ENCODE measurements at regions not wholly inside any gene's neighbourhood (a gene's known extent, or its start where the extent isn't known, plus 50 kb on each side); places are given as distances from the start of the nearest gene placed in this dataset.

DNA sequence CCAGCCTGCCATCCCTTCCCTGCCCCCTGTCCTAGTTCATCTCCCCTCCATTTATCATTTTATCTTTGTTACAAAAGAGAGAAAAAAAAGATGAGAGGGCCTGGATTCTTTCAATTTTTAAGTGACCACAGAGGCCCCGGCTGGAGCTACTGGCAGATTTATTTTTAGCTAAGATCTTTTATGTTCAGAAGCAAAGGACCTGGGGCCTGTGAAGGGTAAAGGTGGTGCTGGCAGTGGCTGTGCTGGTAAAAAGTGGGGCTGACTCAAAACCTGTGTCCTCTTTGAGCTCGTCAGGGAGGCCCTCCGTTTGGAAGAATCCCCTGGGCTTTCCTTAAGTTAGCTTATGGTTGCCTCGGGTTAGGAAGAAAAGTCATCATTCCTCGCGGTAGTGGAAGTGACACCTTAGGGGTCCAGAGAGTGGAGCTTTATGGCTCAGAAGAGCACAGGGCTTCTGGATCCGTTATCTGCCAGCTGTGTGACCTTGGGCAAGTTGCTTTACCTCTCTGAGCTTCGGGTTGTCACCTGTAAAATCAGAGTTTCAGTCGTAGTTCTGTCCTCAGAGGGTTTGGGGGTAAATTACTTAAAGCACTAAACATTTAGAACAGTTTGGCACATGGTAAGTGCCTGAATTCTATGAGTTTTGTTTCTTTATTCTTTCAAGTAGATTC is 923.8 kb upstream of the EEF2KMT start:
- DNase-seq, result no peak

DNA sequence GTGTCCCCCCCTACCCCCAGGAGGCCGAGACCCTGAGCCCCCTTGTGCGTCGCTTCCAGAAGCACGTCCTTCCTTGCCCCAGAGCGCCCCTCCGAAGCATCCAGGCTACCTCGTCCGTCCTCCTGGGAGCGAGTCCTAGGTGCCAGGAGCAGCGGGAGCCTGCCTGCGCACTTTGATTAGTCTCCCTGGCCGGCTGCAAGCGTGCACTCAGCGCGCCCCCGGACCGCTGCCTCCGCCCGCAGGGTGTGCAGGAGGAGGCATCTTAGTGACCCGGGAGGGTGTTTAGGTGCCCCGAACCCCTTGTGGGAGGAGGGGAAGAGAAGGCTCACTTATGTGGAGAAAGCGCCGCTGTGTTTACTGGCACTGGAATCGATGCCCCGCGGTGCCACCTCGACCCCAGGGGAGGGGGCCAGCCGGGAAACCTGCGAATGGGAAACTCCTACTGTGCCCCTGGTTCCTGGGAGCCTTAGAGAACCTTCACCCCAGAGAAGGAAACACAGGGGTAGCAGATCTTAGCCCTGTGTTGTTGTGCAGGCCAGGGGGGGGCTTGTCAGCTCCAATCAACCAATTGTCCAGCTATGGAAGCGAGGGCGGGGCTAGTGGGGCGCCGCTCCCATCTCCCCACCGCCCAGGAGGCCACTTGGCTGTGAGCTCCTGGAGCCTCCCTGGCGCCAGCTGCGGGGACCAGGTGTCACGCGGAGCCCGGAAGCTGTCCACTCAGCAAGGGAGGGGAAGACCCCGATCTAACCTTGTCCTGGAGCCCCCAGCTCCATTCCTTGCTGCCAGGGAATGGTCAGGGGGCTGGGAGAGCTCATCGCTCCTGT is 922.8 kb upstream of the EEF2KMT start:
- no peak for DNase-seq

DNA sequence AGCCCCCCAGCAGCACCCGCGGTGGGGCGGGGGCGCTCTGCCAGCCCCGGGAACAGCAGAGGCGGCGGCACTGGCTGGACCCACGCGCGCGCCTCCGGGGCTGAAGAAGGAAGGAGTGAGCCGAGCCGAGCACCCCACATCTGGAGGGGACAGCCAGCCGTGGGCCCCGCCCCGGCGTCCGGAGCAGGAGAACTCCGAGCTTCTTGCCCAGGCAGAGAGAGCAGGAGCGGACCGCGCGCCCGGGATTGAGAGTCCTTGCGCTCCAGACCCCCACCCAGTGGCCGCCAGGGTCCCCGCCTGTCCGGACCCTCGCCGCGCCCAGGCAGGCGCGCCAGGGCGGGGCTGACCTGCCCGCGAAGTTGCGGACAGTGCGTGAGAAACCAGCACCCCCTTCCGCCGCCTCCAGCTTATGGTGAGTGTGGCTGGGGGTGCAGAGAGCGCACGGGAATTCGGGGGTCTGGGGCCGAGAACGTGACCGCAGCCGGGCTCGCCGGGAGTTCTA is 921.9 kb upstream of the EEF2KMT start:
- no peak for DNase-seq

DNA sequence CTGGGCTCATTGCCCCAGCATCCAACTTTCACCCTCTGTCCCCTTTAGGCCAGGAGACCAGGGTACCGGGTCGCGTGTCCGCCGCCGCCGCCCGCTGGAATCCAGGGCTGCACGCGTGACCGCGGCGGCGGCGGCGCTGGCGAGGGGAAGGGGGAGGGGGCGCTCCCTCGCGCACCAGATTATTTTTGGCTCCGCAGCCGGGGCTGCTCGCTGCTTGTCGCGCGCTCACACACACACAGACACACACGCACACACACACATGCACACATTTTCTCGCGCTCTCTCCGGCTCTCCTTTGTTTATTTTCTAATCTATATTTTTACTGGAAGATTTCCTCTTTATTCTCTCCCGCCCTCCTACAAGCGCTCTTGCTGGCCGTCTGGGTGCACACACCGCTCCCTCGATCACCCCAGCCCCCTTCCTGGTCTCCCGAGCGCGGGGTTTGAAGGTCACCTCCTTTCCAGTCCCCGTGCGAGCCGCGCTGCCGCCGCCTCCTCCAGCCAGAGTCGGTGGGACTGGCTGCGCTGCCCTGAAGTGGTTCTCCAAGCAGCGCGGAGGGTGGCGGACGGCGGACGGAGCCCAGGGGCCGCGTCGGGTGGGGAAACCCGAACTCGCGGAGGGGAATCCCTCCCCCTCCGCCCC is 921.4 kb upstream of the EEF2KMT start:
- DNase-seq, result no peak

DNA sequence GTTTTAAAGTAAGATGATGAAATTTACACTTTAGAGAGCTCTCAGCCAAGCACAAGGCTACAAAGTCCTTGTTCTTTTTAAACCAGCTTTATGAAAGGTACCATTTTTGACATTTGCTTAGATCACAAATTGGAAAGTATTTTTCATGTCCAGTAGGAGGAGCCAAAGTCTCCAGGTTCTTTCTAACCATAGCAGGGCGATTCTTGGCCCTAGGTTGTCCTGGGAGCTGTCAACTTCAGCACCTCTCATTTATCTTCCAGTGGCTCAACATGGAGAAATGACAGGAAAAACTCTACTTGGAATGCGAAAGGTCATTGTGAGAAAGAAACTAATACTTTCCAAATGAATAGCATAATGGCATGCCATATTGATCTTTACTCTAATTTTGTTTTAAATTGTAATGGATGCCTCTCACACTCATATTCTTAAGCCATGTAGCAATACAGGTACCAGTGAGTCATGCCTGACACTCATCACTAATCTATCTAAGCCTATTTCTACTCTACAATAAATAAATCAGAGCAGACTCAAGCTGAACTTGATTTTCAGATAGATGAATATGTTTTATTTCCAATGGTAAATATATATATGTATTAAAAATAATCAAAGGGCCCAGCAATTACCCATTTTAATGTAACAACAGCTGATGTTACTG is 919.1 kb upstream of the EEF2KMT start:
- DNase-seq, result no peak

DNA sequence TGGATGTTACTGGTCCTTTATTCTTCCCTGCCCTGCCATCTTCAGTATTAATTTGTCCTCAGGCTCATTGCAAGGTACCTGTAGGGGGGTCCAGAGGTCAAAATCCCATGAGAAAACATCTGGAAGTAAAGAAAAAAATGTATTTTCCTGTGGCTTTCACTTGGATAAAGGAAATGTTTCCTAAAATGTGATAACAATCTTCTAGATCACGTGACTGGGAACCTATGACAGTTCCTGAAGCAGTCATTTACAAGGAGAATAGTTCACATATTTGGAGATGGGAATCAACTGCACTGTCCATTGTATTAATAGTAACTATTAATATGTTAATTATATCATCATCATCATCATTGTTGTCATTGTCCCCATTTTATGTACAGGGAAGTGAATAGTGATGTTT is 915.1 kb upstream of the EEF2KMT start:
- DNase-seq, result no peak

DNA sequence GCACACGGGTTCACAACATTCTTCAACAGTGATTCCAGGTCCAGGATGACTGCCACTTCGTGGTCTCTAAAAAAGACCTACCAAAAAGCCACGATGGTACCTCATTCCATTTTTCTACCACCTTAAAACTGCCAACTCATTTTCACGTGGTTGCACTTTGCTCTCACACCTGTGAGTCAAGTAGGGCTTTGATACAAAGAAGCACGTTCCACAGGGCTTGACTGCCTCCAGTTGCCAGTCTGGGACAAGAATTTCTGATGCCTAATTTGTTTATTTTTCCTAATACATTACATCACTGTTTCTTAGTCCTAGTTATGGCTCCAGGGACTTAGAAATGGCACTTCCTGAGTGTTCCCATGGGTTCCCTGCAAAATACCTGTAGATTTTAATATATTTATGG is 911.6 kb upstream of the EEF2KMT start:
- DNase-seq, result no peak

DNA sequence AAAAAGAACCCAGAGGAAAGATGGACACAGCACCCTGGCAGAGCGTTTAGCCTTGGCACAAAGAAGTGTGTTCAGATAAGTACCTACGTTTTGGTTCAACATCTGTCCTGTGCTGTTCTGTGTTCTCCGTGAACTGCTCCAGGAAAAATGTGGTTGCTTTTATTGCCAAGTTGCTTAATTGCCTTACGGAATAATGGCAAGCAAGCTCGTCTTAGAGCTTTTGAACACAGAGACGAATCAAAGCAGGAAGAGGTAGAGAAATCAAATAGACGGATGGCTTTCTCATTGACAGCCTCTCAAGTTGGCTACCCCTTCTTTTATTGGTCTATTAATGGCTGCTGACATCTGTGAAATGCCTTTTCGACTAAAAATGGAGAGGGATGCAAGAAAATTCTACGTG is 911.1 kb upstream of the EEF2KMT start:
- DNase-seq, result no peak

DNA sequence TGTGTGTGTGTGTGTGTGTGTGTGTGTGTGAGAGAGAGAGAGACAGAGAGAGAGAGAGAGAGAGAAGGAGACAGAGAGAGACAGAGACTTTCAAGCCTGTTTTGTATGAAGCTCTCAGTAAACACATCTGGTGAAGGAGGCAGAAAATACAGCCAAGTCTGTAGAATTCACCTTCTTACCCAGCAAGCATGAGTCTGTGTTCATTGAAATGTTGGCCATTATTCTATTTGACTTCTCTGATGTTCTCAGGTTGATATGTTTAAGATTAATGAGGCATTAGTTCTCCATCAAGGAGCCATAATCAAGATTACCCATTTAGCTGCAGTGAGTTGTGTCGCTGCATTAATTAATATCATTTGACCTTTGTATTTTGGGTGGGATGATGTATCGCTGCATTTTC is 895.8 kb upstream of the EEF2KMT start:
- no peak for DNase-seq

DNA sequence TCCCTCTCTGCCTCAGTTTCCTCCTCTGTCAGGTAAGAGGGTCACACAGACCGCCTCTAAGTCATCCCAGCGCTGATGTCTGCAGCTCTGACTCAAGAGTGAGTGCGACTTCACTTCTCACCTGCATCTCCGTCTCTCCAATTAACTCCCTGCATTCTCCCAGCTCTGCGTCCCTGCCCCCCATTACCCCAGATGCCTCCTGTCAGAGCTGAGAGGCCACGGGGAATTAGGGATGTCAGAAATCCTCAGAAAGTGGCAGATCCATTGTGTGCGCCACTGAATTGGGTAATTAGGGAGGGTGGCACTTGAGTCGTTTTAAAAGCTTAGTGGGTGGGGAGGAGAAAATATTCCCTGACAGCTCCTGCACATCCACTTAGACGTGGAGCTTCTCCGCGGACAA is 885.4 kb upstream of the EEF2KMT start:
- no peak for DNase-seq

DNA sequence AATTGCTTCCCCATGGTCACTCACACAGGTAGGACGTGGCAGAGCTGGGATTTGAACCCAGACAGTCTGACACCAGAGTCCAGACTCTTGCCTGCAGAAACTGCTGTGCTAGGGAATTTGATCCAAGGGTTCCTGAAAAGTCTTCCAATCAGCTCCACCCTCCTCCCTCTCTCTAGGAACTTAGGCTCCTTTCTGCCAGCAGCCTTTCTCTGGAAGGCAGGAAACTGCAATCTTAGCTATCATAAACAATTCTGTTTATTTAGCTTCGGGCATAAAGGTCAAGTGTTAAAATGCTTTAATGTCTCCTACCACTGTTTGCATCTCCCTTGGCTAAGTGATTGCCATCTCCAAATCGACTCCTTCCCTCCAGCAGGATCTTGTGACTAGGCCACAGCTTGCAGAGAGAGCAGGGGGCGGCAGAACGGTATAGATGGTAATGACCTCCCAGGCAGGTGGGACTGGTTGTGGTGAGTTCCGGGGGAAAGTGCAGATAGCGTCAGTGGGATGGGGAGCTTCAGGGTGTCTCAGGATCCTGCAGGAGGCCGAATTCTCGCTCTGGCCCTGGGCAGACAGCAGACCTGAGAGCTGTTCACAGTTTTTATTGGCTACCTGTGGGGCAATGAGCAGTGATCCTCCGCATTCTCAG is 882.4 kb upstream of the EEF2KMT start:
- DNase-seq, result no peak

DNA sequence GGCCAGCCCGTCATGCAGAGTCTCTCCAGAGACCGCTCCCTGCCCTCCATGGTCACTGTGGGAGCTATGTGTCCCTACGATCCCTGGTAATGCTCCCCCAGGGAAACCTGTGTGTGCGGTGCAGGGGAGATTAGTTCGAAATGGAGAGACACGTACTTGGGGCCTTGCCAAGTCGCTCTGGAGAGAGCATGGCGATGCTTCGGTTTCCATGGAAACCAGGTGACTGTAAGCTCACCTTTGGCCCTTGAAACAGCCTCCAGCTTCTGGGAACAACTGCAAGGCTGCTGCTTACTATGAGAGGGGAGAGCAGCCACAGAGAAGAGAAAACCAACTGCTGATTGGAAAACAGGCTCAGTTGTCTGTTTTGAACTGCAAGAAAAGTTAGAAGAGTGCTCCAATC is 879.7 kb upstream of the EEF2KMT start:
- no peak for DNase-seq

DNA sequence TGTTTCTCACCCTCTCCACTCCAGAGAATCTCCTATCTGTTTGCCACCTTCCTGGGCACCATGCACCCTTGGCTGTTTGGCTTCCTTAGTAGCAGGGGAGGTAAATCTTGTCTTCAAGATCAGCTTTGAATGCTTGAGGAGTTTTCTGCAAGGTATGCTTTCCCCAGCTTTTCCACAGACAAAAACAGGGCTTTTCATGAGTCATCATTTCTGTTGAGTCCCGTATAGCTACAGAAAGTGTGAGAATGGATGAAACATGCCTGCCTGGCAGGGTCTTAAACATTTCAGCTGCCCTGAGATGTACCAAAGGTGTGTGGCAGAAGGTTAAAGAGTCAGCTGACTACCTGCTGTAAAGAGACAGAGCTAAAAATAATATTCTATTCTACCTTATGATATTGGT is 875.2 kb upstream of the EEF2KMT start:
- DNase-seq, result no peak

DNA sequence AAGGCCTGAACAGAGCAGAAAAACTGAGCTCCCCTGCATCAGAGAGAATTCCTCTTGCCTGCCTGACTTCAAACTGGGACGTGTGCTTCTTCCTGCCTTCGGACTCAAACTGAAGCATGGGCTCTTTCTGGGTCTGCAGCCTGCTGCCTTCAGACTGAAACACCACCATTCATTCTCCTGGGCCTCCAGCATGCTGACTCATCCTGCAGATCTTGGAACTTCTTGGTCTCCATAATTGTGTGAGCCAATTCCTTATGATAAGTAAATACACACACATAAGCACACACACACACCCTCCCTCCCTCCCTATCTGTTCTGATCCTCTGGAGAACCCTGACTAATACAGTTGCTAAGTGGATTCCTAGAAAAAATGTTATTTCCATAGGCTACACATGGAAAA is 874.3 kb upstream of the EEF2KMT start:
- DNase-seq, result no peak

DNA sequence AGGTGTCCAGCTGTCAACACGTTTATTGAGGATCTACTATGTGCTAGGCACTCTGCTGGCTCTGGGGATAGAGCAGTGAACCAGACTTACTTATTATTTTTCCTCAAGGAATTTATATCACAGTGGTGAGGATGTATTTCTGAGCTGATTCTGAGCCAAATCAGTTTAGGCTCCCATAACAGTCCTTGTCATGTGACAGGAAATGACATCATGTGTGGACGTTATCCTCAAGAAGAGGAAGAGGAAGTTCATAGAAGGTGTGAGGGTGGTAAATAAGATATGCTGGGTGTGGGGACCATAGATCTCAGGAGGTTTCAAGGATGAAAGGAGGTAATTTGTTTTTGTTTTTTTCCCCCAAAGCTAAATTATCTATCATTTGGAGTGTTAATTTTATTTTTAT is 873.5 kb upstream of the EEF2KMT start:
- DNase-seq, result no peak

DNA sequence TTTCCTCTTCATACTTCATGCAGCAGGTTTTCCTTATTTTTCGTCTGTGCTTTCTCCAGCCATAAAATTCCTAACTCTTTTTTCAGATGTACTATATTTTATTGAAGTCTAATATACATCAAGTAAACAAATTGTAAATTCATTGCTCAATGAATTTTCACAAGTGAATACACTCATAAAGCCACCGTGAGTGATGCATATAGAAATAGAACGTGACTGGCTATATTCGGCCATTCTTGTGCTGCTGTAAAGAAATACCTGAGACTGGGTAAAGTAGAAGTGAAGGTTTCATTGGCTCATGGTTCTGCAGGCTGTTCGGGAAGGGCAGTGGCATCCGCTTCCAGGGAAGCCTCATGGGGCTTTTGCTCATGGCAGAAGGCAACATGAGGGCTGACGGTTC is 868.4 kb upstream of the EEF2KMT start:
- DNase-seq, result no peak

DNA sequence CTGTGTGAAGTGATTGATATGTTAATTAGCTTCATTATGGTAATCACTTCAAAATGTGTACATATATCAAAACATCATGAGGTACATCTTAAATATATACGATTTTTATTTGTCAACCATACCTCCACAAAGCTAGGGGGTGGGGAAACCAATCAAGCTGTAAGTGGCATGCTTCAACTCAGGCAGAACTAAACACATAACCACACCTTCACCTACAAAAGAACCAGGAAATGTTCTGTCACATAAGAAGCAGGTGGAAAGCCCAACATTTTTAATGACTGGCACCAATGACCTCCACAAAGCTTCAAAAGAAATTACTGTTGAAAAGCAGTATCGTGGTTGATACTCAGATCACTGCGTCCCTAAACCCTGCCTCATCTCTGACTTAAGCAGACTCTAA is 867.7 kb upstream of the EEF2KMT start:
- DNase-seq, result no peak

DNA sequence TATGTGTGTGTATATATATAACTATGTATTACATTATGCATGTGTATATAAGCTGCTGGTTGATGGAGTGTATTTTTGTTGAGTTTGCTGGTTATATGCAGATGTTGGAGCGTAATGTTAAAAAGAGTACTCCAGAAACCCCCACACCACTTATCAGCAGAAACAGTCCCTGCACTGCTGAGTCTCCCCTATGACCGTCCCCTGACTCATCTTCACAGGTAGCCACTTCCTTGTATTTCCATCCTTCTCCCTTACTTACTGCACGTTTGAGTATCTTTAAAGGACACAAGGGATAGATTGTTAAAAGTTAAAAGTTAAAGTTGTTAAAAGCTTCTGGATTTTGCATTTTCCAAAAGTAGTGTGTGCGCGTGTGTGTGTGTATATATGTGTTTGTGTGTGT is 853.9 kb upstream of the EEF2KMT start:
- DNase-seq, result no peak

DNA sequence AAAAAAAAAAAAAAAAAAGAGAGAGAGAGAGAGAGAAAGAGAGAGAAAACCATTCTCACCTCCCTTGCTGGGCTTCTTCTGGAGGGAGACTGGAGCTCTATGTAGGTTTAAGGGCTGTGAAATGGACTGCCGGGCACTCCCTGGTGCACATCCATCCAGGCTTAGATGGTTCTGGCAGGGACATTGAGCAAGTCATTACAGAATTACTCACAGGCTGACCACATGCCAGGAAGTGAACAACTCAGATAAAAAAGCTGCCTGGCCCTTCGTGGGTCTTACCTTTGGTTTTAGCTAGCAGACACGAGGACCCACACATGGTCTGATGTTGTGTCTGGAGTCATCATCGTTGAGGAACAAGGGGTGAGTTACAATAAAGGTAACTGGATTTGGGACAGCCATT is 847.4 kb upstream of the EEF2KMT start:
- DNase-seq, result no peak

DNA sequence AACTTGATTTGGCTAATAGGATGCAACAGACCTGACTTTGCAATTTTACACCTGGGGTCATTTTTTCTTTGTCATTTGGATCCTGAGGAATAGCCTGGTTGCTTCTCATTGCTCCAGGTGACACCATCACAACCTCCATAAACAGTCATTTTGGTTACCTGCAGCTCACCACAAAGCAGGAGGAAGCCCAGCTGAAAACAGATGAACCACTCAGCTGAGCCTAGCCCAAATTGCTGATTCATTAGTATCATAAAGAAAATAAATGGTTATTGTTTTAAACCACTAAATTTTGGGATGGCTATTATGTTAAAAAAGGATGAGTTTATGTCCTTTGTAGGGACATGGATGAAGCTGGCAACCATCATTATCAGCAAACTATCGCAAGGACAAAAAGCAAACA is 841.0 kb upstream of the EEF2KMT start:
- DNase-seq, result no peak

DNA sequence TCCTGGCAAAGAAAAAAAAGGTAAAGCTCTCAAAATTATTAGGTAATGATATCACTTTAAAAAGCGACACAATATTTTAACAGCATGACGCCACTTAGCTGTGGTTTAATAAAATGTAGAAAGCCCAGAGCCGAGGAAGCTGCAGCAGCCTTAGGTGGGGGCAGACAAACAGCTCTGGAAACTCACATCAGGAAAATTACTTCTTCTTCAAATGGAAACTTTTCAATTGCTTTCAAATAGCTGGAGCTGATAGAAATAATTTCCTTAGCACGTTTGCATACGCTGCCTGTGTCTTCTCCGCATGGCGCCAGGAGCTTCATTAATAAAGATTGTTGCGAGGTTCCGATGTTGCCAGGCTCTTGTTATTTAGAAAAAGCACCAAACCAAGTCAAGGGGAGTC is 835.3 kb upstream of the EEF2KMT start:
- no peak for DNase-seq

DNA sequence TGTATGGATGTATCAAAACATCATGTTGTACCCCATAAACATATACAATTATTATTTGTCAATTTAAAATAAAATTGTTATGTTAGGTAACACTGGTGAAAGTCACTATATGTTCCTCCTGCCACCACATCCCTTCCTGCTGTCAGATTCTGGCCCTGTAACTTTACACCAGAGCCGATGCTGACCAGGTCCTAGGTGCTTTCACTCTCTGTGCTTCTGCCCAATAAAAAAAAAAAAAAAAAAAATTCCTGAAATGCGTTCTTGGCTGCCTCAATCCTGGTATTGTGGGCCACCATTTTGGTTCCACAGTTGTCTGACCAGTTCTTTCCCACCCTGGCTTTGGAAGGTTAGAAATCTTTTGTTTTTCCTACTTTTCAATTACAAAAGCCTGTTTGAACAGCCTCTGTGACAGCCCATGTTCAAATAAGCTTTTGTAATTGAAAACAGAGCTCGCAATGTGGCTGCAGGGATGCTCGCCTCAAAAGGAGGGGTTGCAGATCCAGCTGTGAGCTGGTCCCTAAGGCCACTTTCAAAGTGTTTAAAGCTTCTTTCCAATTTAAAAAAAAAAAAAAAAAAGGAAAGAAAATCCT is 831.0 kb upstream of the EEF2KMT start:
- DNase-seq, result no peak

DNA sequence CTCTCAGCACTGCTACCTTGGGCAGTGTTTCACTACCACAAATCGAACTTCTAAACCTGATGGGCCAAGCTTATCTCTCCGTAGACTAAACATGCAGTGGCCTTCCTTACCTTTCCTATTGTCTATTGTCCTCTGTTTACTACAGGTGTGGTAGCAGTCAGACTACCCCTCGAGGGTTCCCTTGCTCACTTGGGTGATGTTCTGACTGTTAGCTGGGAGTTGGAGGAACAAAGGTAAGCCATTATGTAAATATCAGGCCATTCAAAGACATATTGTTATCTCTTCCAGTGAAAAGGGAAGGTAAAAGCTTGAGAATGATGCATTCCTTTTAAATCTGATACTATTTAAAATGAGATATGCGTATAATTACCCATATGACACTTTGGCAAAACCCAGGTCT is 828.3 kb upstream of the EEF2KMT start:
- DNase-seq, result no peak
